ENCODE measurements at regions not wholly inside any gene's neighbourhood (a gene's known extent, or its start where the extent isn't known, plus 50 kb on each side); places are given as distances from the start of the nearest gene placed in this dataset.
"Not testable (repeated sequence)": the region's sequence is repeated elsewhere in the genome, so short reads cannot be mapped to it uniquely, and the experiment has no call there.

DNA sequence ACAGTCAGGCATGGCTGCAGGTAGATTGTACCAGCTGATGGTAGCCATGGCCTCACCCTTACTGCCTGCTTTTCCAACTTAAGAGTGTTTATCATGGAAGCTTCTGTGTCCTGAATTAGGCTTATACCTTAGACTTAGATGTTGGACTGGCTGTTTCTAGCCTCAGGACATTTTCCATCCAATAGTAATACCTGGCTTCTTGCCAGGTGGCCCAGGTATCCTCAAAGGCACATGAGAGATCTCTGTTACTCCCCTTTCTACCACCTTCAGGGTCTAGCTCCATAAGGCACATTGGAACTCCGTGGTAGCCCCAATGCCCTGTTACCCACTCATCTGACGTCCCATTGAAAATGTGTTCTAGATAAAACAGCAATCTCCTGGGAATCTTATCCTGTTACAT is 407.5 kb downstream of the SPRY2 start:
- DNase-seq: no peak

DNA sequence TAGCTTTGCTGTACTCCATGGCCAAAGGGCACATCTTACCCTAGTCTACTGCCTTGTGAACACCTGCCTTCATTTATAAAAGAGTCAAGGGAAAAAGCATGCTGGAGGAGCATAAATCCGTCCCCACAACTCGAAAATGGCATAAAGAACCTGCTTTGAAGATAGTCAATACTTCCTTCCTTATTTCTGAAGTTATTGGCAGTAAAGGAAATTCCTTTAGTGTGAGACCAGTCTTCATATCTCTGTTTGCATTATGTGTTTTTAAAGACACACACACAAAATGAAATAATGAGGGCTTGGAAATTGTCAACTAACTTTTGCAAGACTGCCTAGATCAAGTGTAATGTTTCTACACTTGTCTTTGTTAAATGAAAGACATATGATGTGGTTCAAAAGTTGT is 408.4 kb downstream of the SPRY2 start:
- DNase-seq: no peak

DNA sequence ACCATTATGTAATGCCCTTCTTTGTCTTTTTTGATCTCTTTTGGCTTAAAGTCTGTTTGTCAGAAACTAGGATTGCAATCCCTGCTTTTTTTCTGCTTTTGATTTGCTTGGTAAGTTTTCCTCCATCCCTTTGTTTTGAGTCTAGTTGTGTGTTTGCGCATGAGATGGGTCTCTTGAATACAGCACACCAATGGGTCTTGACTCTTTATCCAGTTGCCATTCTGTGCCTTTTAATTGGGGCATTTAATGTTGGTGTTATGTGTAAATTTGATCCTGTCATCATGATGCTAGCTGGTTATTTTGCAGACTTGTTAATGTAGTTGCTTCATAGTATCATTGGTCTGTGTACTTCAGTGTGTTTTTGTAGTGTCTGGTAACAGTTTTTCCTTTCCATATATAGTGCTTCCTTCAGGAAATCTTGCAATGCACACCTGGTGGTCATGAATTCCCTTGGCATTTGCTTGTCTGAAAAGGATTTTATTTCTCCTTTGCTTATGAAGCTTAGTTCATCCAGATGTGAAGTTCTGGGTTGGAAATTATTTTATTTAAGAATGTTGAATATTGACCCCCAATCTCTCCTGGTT is 416.9 kb downstream of the SPRY2 start:
- not testable (repeated sequence) for DNase-seq

DNA sequence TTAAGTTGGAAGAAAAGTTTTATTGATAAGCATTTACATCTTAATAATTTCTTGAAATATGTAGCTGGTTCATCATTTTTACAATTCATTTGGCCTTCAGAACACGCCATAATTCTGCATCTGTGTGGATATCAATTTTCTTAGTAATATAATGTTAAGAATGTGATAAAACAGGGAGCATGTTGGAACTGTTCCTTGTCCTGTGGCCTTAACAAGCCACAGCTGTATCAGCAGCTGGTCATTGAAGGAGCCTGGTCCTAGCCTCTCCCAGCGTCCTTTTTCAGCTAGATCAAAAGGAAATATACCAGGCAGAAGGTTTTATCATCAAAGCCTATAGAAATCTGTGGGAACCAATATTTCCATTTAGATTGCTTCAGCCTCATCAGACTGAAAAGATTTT is 421.8 kb downstream of the SPRY2 start:
- no peak for DNase-seq

DNA sequence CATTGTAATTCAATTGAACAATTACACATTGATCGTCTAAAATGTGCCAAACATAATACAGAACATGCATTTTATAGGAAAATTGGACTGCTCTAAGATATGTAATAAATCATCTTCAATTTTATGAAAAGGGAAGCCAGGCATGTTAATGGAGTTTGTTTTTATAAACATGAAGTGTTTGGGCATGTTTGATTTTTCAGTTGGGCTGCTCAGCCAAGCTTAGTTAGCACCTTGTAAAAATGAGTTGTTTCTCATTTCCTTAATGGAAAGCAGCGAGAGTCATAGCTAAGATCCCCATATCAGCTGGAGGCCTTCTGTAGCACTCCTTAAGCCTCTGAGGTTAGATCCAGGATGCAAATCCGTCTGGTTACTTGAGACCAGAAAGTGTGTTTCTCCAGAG is 422.3 kb downstream of the SPRY2 start:
- DNase-seq: no peak

DNA sequence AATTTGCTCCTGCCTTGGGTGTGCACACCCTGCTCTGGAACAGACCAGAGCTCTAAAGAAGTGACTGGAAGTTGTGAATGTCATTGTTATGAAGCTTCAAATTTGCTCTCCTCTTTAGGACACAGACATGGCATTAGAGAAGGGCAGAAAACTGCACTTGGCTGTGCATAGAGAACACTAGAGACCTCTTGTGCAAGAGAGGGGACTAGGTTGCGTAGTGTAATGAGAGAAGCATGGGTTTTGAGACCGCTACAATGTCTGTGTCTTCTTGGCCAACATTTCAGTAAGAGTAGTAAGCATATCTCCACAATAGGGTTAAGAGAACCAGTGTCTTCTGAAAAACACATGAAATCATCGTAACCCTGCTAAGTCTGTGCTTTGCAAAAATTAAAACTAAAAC is 423.3 kb downstream of the SPRY2 start:
- no peak for DNase-seq

DNA sequence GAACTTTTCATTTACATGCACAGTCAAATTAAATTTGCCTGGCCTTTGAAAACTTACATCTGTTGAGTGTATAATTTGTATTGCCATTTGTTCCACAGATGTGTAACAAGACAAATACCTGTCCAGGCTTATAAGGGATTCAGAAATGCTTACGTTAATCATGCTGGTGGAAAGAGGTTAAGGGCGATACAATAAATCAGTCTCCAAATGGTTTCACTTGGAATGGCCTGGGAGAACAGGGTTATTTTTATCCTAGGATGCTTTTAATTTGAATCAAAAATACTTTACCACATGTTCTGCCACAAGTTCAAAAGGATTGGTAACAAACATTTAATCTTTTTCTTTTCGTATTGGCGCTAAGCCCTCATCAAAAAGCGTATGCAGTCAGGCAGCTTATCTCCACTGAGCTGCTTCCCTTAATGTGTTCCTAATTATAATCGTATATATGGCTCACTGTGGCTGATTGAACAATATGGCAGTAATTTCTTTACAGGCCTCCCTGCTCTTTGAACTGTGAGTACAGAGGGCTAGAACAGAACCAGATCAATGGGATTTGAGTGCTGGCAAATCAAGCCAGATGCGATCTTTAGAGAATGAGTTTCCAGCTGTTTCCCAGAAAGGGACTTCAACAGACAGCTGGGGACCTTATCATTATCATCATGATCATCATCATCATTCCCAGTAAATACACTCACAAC is 425.7 kb downstream of the SPRY2 start:
- DNase-seq: no peak

DNA sequence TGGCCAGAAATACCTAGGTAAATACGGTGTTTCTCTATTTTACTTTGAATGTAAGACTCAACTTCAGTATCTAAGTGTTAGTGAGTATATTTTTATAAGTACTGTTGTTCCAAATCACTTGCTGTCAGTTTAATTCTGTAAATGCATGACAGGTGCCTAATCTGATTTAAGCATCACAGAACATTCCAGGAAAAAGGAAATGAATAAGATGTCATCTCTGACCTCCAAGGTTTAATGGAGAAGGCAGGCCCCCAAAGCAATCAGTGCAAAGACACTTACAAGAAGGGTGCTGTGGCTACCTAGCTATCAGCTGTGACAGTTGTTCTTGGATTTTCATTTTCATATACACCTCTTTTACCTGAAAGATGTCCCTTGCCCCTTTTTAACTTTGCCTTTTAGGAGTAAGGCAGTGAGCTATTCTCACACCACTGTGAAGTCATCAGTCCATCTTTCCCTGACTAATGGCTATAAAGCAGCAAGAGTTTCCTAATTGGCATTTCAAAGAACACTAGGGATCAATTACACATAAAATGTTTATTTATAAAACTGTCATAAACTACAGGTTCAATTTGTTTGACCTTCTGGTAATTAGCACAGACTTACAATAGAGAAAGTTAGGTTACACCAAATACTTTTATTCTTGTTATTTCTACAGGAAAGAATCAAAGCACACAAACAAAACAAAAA is 427.6 kb downstream of the SPRY2 start:
- no peak for DNase-seq

DNA sequence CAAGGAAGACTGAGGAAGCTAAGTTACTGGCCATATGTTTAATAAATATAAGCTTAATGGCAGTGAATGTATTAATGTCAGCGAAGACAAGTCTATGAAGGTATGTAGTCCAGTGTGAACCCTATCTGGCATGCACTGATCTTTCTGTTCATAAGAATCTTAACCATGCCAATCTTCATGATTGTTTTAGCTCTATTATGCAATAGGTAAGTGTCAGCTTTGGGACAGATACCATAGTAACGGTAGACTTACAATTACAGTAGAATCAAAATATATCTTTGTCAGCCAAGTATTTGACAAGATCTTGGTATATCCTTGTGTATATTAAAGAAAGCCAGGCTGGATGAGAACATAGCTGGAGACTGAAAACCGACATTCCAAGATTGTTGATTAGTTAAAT is 428.5 kb downstream of the SPRY2 start:
- no peak for DNase-seq

DNA sequence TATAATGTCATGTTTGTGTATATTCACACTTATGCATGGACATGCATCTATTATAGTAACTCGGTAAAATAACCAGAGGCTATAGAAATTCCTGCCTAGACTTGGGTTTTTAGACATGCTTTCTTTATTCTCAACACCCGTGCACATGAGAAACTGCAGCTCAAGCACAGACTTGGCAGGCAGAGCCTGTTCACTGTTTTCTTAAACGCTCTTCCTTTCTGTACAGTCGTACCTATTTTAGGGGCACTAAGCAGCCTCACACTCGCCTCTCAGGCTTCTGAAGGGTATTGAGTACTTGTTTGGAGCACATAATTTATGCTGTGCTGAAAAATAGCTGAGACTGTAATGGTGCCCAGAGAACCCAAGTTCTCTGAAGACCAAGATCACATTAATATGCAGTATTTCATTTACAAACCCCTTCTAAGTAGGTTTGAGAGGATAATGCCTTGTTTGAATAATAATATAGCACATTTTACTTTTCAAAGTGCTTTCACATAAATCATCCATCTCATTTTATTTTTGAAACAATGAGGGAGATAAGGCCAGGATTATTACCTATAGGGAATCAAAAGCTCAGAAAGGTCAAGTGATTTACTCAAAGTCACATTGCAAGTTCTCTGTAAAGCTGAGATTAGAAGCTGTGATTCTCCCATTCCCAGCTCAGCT is 429.9 kb downstream of the SPRY2 start:
- DNase-seq: peak in 6 of 58 donors; percentile 3 to 35 (median 16)

DNA sequence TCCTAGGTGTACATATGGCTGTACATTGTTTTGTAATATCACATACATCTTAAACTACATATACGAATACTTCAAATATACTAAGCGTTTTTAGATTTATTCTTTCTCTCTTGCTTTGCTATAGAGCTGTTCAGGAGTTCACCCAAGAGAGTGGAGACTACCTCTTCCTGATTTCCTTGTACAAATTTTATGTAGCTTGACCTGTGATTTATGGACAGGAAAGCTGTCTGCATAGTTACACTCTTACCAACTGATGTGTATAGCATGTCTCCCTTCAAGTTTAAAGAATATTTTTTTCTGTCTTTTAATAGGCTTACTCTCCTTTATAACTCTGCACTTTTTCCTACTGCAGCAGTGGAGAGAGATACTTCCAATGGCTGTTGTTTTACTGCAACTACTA is 428.7 kb downstream of the NDFIP2 start:
- no peak for DNase-seq

DNA sequence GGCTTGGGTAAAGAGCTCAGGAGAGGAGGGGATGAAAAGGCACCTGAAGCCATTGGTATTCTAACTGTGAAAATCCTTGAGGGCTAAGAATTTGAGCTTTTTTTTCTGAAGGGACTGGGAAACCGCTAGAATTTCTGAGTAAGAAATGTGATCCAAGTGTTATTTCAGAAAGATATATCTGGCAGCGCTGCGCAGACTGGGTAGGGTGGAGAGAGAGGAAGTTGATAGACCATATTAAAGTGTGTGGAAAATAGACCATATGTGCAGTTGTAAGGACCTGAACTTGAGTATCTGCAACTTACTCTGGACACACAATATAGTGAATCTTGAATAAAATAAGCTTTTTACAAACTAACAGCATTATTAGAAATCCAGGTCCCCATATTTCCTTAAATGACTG is 427.4 kb downstream of the NDFIP2 start:
- DNase-seq: peak in 1 of 58 donors; percentile 7

DNA sequence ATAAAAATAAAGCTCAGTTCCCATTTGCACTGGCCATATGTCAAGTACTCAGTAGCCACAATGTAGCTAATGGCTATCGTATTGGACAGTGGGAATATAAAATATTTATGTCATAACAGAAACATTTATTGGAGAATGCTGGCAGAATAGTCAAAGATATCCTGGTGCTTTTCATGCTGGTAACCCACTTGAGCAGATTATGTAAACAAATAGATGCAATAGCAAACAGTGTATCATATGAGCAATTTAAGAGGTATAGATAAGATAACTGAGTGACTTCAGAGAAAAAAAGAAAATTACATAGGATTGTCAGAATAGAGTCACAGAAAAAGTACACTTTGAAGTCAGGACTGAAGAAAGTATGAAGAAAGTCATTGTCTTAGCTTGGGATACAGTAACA is 426.6 kb downstream of the NDFIP2 start:
- DNase-seq: no peak

DNA sequence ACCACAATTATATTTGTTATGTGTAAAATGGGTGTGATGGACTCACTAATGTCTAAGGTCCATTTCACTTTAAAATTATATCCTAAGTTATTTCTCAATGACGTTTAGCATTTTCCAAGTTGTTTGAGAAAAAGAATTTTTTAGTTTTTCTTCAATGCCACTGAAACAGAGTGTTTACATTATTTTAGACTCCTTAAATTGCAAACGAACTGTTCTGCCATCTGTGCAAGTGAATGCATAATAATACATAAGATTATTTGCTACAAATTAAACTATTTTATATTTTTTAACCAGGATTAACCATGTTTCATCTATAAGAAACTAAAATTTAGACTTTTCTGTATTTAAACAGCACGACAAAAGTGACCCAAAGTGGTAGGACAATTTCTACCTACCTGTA is 425.4 kb downstream of the NDFIP2 start:
- no peak for DNase-seq

DNA sequence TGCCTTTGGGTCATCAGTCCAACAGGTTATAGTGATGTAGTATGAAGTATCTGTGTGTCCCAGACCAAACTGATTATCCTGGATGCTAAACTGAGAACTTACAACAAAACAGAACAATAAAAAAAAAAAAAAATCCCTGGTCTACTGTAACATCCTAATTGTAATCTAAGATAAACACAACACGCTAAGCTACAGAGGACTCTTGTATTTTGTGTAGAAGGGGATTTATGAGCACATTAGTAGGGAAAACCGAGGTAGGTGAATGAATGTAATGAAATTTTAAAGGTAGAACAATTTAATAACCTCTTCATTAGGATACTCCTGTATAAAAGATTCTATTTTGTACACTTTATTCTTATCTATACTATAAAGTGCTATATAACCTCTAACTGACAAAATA is 424.1 kb downstream of the NDFIP2 start:
- DNase-seq: no peak

DNA sequence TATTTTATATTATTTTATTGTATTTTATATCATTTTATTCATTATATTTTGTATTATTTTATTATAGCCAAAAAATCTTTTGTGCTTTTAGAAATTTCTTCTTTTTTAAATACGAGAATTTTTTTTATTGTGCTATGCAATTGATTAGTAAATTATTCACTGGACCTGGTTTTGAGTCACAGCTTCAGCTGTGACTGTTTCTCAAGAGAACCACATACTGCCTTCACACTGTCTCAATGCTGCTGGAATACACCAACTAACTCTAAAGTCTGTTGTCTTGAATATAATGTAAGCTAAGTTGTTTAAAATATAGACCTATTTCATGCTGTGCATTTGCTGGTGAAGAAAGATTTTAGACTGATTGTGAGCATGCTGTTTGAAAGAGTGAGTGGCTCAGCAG is 423.6 kb downstream of the NDFIP2 start:
- DNase-seq: no peak

DNA sequence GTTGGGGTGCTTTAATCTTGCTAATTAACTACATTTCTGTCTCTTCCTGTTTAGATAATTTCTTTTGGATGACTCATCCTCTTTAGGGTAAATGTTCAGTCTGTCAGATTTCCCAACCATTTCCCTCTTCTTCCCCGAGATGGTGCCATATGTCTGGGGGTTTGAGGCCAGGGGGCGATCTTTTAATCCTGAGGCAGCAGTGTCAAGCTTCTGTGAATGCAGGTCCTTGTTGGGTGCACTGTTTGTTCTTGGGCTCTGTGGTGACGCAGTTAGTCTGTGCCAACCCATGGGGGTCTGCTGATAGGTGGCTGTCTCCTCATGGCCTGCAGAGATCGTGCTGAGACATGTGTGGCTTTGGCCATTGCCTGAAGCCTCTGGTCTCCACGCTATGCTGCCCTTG is 420.4 kb downstream of the NDFIP2 start:
- peak in 22 of 58 donors; percentile 7 to 51 (median 23) for DNase-seq

DNA sequence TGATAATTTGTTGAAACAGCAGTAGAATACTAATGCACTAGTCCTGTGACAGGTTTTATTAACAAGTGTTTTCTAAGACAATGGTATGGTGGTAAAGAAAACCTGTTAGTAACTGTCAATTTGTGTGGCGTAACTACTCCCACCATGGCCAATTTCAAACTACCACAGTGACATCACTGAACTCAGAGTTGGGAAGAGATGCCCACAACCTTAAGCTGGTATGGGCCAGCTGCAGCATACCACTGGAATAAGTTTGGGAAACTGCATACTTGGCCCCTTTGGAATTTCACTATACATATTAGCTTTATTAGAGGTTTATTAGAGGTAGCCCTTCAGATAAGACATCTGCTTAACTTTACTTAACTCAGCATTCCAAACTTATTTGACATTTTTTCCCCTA is 419.4 kb downstream of the NDFIP2 start:
- no peak for DNase-seq

DNA sequence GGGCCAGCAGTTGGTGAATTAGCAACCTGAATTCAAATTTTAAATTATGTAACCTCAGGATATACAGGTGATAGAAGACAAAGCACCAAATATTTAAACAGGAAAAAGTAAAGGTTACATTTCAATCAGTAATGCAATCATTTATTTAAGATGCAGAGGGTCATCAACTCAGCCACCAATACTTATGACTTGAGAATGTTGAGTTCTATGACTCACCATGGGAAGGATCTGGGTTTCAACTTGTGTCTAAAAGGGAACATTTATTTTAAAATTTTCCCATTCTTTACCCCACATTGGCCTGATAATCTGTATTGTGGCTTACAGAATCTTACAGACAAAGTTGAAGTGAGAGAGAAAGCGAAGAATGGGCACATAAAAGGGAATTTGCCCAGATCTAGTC is 418.0 kb downstream of the NDFIP2 start:
- no peak for DNase-seq

DNA sequence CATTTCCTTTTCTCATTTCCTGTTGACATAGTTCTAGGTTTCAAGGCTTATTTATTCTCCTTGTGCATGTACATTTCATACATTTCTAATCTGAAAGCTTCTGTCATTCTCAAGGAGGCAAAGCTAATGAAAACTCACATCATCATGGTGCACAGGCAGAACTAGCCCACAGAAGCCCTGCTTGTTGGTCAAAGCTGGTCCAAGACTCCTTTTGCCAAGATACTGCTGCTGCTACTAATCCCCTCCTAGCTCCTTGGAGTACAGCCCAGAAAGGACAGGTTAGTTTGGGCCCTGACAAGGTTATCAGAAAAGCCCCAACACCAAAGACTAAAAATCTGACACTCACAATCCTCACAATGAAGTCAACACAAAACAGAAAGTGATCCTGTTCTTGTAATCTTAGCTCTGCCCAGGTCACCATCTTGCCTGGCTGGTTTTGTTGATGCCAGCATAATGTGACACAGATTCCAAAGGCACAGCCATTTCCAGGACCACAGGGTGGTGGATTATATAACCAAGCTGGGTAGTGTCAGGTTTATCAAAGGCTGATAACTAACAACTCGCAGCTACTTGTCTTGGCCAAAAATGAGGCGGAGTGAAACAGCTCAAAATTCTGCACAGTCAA is 417.4 kb downstream of the NDFIP2 start:
- DNase-seq: no peak

DNA sequence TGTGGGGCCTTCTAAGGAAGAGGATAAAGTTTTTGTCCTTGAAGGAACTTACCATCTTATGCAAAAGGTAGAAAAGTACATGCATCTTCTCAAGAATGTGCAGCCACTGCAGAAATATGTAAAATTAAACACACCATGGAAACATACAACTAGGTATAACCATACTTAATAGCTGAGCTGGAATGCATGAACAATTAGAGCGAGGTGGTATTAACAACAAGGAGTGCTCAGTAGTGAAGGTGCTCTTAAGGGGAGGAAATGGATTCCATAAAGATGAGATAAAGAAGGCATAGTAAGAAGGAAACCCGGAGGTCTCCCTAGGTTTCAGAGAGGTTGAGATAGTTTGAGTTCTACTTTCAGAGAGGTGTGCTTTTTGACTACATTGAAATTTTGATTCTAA is 415.9 kb downstream of the NDFIP2 start:
- DNase-seq: no peak

DNA sequence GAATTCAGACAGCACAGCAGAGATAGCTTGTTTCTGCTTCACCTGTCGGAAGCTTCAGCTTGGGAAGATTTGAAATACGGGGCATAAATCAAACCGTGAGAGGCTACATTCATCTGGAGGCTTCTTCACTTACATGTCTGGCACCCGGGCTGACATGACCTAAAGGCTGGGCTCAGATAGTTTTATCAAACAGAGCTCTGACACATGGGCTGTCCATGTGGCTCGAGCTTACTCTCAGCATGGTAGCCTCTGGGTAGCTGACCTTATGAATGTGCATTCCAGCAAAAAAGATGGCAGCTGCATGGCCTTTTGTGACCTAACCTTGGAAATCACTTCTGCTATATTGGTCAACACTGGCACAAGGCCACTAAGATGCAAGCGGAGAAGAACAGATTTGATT is 414.5 kb downstream of the NDFIP2 start:
- no peak for DNase-seq
